Tongue (tissue), 1 donor: ENCODE measurements at regions not wholly inside any gene's neighbourhood (a gene's known extent, or its start where the extent isn't known, plus 50 kb on each side); places are given as distances from the start of the nearest gene placed in this dataset.

Experiments used
- DNase-seq: peaks from one replicate; pipeline ENCODE4 v3.0.0-alpha.2; 2015

- no peak for DNase-seq
Observed at GRCh38 chr5:27377626-27378025, 339.2 kb upstream of the CDH9 start.

- DNase-seq, result no peak
Observed at GRCh38 chr5:27353970-27354369, 315.6 kb upstream of the CDH9 start.

- no peak for DNase-seq
Observed at GRCh38 chr5:27353540-27353939, 315.2 kb upstream of the CDH9 start.

GRCh38 chr5:27341342-27341741 lies 303.0 kb upstream of the CDH9 start:
- DNase-seq, result no peak

- DNase-seq, result no peak
Observed at GRCh38 chr5:27336817-27337216, 298.4 kb upstream of the CDH9 start.

GRCh38 chr5:27328480-27328879 lies 290.1 kb upstream of the CDH9 start:
- no peak for DNase-seq

GRCh38 chr5:27325513-27325912 lies 287.1 kb upstream of the CDH9 start:
- DNase-seq, result no peak

- DNase-seq, result no peak
Observed at GRCh38 chr5:27318701-27319100, 280.3 kb upstream of the CDH9 start.

GRCh38 chr5:27316271-27316650 lies 277.9 kb upstream of the CDH9 start:
- DNase-seq, result no peak

GRCh38 chr5:27315363-27316270 lies 277.2 kb upstream of the CDH9 start:
- peak; percentile 6 for DNase-seq

GRCh38 chr5:27313549-27313948 lies 275.2 kb upstream of the CDH9 start:
- no peak for DNase-seq

GRCh38 chr5:27312291-27312893 lies 274.0 kb upstream of the CDH9 start:
- no peak for DNase-seq

GRCh38 chr5:27311544-27311943 lies 273.2 kb upstream of the CDH9 start:
- DNase-seq, result no peak

- DNase-seq, result no peak
Observed at GRCh38 chr5:27308153-27308552, 269.8 kb upstream of the CDH9 start.

GRCh38 chr5:27290172-27290571 lies 251.8 kb upstream of the CDH9 start:
- DNase-seq, result no peak

GRCh38 chr5:27276119-27276518 lies 237.7 kb upstream of the CDH9 start:
- no peak for DNase-seq

- no peak for DNase-seq
Observed at GRCh38 chr5:27275345-27275744, 237.0 kb upstream of the CDH9 start.

GRCh38 chr5:27269766-27270165 lies 231.4 kb upstream of the CDH9 start:
- no peak for DNase-seq

- DNase-seq, result no peak
Observed at GRCh38 chr5:27267209-27267824, 228.9 kb upstream of the CDH9 start.

GRCh38 chr5:27266184-27266583 lies 227.8 kb upstream of the CDH9 start:
- no peak for DNase-seq

- no peak for DNase-seq
Observed at GRCh38 chr5:27257696-27258095, 219.3 kb upstream of the CDH9 start.

- no peak for DNase-seq
Observed at GRCh38 chr5:27252911-27253310, 214.5 kb upstream of the CDH9 start.

- peak; percentile 1 for DNase-seq
Observed at GRCh38 chr5:27242258-27242626, 203.9 kb upstream of the CDH9 start.
